DMS79 treated with DMSO at 0.1 percent for 48 hours (cell line): ENCODE measurements at regions not wholly inside any gene's neighbourhood (a gene's known extent, or its start where the extent isn't known, plus 50 kb on each side); places are given as distances from the start of the nearest gene placed in this dataset.
"Not testable (repeated sequence)": the region's sequence is repeated elsewhere in the genome, so short reads cannot be mapped to it uniquely, and the experiment has no call there.

Experiments
- DNase-seq: peaks from one replicate; lab custom pipeline; 2025; lab: John Stamatoyannopoulos, UW

DNA sequence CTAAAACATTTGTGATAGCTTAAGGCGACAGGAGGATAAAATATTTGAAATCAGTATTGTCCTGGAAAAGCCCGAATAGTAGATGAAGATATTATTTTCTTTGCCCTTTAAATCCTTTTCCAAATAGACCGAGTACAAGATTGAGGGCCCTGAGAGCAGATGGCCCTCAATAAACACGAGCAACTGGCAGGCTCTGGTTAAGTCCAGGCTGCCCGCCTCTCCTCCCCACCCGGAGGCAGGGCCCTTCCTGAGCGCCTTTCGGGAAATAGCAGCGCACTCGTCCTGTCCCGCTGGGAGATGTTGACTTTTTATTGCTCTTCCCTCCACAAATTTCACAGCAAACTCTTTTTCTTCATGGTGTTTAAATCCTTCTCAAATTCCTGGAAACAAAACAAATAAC lies 50.8 kb upstream of the MAX start:
- DNase-seq = no peak

DNA sequence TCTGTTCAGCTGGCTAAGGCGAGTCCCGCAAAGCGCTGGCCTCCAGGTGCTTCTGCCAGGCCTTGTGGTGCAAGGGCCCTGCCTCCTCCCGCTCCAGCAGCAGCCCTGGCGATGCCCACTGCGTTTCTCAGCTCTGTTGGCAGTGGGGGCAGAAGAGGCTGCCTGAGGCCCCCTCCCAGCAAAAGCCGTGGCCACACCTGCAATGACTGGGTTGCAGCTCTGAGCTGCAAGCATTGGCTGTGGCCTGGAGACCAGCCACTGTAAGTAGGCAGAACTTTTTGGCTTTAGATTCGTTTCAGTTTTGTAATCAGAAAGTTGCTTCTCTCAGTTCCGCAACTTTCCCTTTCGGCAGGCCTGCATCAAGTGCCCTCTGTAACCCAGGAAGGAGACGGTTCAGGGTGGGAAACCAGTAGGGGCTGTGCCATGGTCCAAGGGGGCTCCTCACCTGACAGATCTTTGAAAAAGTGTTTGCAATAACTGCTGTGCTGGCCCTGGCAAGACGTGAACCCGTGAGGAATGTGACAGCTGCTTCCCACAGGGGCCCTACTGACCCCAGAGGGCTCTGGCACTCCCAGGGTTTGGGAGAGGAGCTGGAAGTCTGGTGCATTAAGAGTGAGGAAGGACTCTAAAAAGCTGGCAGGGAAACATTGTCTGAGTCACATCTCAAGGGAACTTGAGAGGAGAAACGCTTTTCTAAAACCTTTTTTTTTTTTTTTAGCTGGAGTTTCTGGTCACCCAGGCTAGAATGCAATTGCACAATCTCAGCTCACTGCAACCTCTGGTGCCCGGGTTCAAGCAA lies 54.5 kb upstream of the MAX start:
- DNase-seq = no peak

DNA sequence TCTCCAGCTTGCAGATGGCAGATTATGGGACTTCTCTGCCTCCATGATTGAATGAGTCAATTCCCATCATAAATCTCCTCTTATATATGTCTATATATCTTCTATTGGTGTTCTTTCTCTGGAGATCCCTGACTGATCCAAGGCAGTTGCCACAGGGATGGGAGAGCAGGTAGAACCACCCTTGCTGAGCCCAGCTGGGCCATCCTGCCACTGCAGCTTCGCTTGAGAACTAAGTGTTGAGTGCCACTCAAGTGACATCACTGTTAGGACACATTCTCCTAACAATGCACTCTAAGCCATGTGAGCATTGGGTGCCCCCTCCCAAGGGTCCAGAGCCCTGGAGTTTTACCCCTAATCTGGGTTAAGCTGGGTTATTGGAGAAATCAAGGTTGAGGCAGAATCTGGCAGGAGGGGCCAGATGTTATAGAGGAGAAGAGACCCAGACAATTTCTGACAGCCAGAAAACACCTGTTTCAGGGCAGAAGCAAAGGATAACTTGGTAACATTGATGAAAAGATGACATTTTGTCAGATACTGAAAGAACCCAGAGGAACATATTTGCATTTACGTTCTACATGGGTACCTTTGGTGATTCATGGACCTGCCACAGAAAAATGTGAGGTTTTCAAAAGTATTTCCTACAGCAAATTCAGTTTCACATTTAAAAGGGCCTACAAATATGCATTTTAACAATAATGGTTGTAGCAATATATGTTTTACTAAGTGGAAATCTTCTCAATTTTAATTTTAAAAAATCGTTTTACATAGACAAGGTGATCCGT lies 57.2 kb upstream of the MAX start:
- no peak for DNase-seq

DNA sequence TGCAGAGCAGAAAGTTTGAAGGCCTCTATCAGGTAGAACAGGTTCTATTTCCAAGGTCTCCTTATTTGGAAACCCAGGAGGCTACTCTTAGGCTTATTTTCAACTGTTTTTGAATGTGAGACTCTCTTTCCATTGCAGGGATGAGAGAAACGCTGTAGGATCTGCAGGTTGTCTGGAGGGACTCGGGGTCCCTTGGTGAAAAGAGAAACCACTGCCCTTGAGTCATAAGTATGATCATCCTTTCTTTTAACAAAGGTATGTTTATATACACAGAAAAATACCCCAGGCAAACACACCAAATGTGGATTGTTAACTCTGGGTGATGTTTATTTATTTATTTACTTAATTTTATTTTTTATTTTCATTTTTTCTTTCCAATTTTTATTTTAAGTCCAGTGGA lies 57.8 kb upstream of the MAX start:
- no peak for DNase-seq

DNA sequence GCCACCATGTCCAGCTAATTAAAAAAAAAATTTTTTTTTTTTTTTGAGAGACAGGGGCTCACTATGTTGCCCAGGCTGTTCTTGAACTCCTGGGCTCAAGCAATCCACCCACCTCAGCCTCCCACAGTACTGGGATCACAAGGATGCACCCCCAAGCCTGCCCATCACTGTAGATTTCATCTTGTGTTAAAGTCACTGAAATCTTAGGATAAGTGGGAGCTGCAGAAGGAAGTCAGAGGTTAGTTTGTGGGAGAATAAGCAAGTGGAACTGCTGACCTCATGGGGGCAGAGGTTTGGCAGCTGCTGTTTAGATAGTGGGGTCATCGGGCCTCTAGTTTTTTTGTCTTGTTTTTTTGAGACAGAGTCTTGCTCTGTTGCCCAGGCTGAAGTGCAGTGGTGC lies 59.7 kb upstream of the MAX start:
- DNase-seq = no peak

DNA sequence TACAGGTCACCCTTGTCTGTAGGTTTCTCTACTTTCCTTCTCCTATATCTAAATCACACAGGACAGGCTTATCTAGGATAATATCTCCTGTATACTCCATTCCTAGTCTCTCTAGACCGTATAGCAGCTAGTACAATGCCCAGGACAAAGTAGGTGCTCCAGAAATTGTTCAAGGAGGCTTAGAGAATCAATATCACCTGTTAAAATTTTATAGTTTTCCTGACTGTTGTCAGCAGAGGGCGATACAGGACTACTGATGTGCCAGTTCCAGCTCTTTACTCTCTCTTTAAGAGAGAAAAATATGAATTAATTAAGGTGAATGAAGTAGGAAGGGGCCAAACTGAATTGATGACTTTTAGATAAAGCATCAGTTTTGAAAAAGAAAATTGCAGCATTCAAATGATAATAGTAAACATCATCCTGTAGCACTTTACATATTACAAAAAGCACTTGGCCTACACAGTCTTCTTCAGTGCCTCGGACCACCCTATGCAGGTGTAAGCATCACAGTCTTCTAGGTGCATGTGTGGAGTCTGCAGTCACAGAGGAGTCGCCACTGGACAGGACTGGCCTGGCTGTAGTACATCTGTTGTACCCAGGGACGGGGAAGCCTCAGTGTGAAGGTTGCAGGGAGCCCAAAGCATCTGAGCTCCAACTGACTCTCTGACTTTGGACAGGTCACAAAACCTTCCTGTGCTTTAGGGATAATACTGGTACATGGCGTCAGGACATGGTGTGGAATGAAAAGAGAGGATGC lies 61.9 kb upstream of the MAX start:
- peak; percentile 80 for DNase-seq

DNA sequence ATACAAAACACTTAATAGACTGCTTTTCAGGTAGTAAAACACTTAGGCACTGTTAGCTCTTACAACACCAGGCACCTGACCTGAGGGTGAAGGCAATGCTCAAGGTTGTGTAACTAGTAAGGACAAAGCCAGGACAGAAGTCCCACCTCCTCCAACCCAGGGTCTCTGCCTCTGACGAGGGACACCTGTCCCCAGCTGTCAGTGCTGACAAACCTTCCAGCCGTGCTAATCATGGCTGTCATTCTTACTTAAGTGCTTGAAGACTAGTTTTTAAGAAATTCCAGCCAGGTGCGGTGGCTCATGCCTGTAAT lies 62.5 kb upstream of the MAX start:
- no peak for DNase-seq

DNA sequence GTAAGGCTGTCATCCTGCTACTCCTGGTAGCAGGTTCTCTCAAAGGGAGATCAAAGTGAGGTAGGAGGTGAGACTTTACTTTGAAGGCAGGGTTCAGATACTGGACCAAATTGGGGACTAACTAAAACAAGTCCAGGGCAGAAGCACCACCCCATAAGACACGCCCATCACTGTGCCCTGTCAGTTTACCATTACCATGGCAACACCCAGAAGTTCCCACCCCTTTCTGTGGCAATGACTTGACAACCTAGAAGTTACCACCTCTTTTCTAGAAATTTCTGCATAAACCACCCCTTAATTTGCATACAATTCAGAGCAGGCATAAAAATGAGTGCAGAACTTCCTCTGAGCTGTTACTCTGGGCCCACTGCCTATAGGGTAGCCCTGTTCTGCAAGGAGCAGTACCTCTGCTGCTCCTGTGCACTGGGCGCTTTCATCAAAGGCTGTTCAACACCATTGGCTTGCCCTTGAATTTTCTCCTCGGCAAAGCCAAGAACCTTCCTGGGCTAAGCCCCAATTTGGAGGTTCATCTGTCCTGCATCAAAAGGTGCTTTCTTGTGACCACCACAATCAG lies 64.8 kb upstream of the MAX start:
- DNase-seq = no peak

DNA sequence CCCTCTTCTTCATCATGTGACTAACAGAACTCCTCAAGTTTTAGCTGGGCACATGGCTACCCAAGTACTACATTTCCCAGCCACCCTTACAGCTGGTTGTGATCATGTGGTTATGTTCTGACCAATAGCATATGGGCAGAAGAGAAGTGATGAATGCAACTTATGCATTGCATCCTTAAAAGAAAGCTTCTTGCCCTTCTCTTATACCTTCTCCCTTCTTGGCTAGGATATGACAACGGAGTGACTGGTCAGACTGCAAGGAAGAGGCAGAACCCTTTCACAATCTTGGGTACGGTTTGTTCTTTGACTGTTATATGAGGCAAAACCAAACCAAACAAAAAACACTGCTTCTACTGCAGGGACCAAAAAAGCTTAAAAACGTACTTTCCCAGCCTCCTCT lies 66.5 kb upstream of the MAX start:
- DNase-seq = no peak

DNA sequence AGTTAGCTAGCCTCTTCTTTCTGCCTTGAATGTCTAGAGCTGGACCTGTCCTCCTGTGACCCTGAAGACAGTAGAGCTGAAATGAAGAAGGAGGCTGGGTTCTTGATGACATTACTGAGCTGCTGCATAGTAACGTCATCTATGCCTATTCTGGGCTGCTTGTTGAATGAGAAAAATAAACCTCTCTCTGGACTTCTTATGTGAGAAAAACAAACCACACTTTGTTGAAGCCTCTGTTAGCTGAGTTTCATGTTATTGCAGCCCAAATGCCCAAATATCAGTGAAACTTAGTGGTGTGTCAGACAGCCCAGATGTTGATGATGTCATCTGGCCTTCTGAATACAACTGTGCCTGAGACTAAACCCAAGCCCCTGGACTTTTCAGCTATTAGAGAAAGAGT lies 67.0 kb upstream of the MAX start:
- DNase-seq = no peak

DNA sequence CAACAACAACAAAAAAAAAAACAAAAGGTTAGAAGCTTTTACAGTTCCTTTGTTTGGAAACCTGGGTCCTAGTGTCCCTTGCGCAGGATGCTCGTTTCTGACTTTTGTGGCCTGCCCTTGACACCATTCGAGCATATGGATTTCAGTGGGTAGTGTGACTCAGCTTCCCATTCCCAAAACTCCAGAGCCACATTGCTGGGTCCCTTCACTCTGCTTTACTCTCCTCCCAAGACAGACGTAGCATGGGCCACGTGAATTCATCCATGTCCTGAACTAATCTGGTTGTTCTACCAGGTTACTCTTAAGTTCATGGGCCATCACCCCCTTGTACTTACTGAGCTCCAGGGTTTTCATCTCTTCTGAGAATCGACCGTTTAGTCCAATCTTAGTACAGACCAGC lies 68.0 kb upstream of the MAX start:
- no peak for DNase-seq

DNA sequence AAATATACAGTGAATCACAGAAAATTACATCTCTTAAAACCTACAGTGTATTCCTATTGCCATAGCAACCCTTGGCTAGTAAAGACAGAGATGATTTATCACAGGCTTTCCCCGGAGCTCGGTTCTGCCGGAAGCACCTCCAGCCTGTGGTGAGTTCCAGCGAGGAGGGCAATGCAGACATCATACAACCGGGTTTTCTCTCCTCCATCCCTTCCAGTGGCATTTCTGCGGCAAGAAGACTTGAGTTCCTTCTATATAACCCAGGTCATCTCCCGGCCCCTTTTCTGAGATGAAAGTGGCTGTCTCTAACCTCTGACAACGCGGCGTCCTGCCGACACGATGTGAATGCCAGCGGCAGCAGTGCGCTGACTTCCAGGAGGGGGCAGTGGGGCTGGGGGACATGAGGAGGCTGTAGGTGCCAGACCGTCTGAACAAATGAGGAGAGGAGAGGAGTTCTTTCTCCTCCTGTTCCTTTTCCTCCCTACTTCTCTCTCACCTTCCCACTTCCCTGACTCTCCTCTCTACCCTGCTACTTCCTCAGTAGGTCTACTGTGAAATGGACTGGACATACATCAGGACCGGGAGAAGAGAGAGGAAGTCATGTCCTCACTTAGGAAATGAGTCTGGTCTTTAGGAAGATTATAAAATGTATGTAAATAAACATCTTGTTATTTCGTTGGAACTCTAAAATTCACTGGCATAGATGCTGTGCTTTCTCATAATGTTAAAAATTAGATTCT lies 68.6 kb upstream of the MAX start:
- DNase-seq = no peak

DNA sequence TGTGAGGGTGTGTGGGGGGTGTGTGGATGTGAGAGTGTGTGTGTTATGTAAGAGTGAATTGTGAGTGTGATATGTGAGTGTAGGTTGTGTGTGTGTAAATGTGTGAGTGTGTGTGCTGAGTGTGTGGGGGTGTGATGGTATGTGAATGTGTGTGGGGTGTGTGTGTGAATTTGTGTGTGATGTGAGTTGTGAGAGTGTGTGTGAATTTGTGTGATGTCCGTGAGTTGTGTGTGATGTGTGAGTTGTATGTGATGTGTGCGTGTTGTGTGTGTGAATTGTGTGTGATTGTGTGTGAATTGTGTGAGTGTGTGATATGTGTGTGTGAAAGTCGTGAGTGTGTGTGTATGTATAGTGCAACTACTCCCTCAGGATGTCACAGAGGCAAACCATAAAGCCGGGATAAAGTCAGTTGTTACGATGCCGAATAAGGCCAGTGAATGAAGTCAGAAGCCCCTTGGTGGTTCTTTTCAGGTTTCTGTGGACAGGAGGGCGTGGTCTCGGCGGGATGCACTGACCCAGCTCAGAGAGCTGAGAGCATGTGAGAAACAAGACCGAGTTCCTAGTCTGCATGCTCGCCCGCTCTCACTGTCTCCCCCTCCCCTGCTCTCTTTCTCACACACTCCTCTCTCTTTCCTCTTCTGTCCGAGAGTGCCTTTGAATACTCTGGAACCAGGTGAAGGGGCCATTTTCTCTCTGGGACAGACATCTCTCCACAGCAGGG lies 71.8 kb upstream of the MAX start:
- DNase-seq = no peak

DNA sequence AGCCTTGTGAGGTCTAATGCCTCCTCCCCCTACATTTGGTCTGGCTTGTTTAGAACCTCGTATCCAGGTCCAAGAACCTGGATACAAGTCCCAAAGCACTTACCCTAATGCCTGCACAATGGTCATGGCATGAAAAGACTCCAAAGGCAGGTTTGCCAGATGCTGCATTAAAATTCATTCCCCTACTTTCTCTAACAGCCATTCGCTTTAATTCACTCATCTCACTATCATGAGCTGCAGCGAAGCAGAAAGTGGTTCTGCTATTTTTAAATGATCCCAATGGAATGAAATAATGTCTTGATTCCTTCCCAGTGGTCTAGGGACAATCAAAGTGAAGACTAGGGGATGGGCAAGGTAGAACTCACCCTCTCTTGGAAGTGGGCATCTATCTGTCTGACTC lies 72.5 kb upstream of the MAX start:
- DNase-seq = no peak

DNA sequence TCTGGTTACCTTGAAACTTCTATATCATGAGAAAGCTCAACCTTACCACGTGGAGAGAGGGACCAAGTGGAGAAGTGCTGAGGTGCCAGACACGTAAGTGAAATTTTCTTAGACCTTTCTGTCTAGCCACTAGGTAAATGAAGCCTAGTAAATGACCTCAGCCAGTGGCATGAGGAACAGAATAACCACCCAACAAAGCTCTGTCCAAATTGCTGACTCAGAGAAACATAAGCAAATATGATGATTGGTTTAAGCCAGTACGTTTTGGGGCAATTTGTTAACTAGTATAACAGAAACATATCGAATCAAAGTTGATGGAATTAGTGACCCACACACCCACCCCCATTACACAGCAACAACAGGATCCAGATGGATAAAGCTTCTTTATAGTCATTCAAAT lies 75.2 kb upstream of the MAX start:
- DNase-seq = no peak

DNA sequence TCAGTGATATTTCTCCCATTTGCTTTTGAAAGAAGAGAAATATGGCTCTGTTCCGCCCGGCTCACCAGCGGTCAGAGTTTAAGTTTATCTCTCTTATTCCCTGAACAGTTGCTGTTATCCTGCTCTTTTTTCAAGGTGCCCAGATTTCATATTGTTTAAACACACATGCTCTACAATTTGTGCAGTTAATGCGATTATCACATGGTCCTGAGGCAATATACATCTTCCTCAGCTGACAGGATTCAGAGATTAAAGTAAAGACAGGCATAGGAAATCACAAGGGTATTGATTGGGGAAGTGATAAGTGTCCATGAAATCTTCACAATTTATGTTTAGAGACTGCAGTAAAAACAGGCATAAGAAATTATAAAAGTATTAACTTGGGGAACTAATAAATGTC lies 76.9 kb upstream of the MAX start:
- DNase-seq = not testable (repeated sequence)

DNA sequence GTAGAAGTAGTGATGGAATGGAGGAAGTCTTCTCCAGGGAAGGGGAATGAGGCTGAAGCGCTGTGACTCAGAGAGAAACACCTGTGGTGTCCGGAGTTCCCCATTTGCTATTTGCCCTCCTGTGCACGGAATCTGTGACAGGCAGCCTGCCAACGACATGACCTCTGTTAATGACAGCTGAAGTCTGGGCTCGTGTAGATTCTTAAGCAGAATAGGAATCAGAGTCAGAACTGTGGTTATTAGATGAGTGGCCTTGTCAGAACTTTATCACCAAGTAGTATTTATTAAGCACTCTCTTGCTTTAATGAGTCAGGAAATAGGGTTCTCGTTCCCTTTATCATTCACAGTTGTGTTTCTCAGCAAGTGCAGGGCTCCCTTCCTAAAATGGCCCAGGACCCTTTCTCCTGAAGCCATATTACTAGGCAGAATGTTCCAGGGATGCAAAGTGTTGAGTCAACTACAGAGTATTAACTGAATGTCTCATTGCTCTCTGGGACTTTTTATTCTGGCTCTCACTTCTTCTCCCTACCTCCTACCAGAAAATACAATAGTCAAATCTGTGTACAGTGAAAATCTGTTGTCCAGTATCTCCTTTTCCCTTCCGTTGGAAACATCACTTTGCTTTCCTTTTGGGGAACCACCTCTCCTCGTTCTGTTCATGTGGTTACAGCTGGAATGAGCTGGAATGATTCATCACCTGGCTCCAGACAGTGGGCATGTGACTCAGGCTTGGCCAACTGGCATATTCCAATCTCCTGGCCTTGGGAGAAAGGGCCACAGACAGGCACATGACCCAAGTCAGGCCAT lies 77.8 kb upstream of the MAX start:
- DNase-seq = no peak

DNA sequence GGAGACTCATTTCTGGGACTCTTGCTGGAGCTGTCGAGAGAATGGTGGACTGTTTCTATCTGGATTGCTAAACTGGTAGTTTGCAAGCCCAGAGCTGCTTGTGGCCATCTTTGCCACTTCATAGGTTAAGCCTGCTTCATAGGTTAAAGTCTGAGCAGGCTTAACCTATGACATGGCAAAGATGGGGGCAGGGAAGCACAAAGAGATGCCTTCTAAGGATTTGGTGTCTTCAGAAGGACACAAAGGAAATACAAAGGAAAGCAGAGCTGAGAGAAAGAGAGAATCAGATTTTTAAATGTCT lies 78.4 kb upstream of the MAX start:
- no peak for DNase-seq

DNA sequence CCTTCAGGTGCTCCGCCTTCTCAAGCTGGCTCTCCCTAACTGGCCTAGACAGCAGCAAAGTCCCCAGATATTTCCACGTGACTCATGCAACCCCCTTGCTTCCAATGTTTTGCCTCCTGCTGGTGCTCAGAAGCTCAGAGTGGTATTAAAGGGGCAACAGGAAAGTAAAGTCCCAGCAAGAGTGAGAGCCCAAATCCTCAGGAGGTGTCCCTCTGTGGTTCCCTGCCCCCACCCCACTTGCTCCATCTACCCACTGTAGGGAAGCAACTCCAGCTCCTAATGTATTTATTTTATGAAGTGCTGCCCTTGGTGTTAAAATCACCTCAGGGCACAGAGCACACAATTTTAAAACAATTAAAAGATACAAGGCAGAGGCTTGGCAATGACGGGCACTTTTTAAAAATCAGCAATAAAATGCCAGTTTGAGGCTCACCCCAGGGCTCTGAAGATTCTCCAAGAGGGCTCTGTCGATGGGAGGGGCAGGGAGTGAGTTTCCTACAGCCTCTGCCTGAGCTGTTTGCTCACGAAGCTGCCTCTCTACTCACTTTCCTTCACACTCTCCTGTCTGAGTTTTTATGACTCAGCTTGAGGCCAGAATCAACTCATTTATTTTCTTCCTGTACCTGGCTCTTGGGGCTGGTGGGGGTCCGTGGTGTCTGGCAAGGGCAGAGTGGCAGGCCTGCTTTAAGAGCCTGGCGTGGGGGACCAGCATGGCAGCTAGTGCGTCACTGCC lies 81.9 kb upstream of the MAX start:
- no peak for DNase-seq

DNA sequence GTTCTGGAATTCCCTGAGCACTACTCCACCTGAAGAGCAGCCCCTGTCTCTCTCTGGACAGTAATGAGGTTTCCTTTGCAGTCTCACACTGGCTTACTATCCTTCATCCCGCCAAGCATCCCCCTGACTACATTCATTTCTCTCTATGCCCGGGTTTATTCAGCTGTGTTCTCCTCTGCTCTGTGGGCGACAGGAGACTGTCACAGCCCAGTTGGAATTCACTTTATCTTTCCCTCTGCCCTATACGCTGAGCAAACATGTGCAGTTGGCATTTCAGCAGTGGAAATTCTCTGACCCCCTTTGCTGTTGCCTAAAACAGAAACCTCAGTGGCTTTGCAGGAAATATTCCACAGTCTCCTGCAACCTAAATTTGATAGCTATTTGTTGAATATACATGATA lies 83.5 kb upstream of the MAX start:
- no peak for DNase-seq
